Tibial nerve (tissue), 4 donors: ENCODE measurements at regions not wholly inside any gene's neighbourhood (a gene's known extent, or its start where the extent isn't known, plus 50 kb on each side); places are given as distances from the start of the nearest gene placed in this dataset.

ENCODE experiments used
- DNase-seq, 2 donors: peaks; one replicate each; pipeline ENCODE4 v3.0.0-alpha.2; 2019; ENCODE audit warnings: low spot score in 2 of 2
- H3K27ac ChIP-seq, 4 donors: fragments of 200-600 bp; sonication (generic) in 3 of 4; one replicate each; pipeline ENCODE4 v1.5.1; 2017 to 2019; ENCODE audit warnings: mild to moderate bottlenecking in 1 of 4
- H3K27me3 ChIP-seq, 2 donors: fragments of 200-600 bp; sonication (generic) in 1 of 2; one replicate each; pipeline versions ENCODE4 v1.5.1 to v1.6.0; 2017 to 2019
- H3K36me3 ChIP-seq, 3 donors: fragments of 200-600 bp; sonication (generic); one replicate each; pipeline ENCODE4 v1.5.1; 2018 to 2019
- H3K4me1 ChIP-seq, 4 donors: fragments of 200-600 bp; sonication (generic) in 3 of 4; one replicate each; pipeline ENCODE4 v1.5.1; 2017 to 2019
- H3K4me3 ChIP-seq, 4 donors: fragments of 200-600 bp; sonication (generic) in 3 of 4; one replicate each; pipeline ENCODE4 v1.5.1; 2017 to 2019; ENCODE audit warnings: mild to moderate bottlenecking in 1 of 4, moderate library complexity in 1 of 4
- H3K9me3 ChIP-seq, 4 donors: fragments of 200-600 bp; sonication (generic) in 3 of 4; one replicate each; pipeline ENCODE4 v1.5.1; 2017 to 2019
- EP300 ChIP-seq, 2 donors: sonication (generic); formaldehyde crosslinking; IDR thresholded peaks; one replicate each; pipeline ENCODE4 v1.6.1; 2017; ENCODE audit warnings: antibody characterized with exemption in 2 of 2, mild to moderate bottlenecking in 1 of 2
- POLR2A ChIP-seq, 2 donors: fragments of 450-650 bp; IDR thresholded peaks; one replicate each; pipeline ENCODE4 v1.6.1; 2017; ENCODE audit warnings: antibody characterized with exemption in 2 of 2, mild to moderate bottlenecking in 2 of 2, moderate library complexity in 2 of 2
- WGBS, 2 donors: methylation state at CpG; one replicate each; pipeline ENCODE4 v1.1.5; 2018; 5-methylcytosine and 5-hydroxymethylcytosine counted together
- TF ChIP-seq, protein P1 (sequence below), 5 experiments: fragments of 200-600 bp in 3 of 5; fragments of 450-650 bp in 2 of 5; sonication (generic) in 3 of 5; IDR thresholded peaks; one replicate each; pipeline ENCODE4 v1.5.1; 2016 to 2019; ENCODE audit warnings: antibody characterized with exemption in 5 of 5, mild to moderate bottlenecking in 3 of 5, moderate library complexity in 2 of 5

- Histone ChIP-seq H3K36me3 (no peaks in the 10 kb centered on the region), H3K27me3 (no peaks in the 10 kb centered on the region), H3K4me1 (no peaks in the 10 kb centered on the region), H3K27ac (no peak overlapping the region), H3K9me3 (no peaks in the 10 kb centered on the region), H3K4me3 (no peak overlapping the region)
- no peak for DNase-seq
- 72 to 81% methylated on average over 2 of the region's 2 CpGs for WGBS, 2 donors
- TF ChIP-seq POLR2A (IDR thresholded peaks at IDR 0.05) = no peak
- no peak for TF ChIP-seq EP300 (IDR thresholded peaks at IDR 0.05)
- TF ChIP-seq, protein P1, sequence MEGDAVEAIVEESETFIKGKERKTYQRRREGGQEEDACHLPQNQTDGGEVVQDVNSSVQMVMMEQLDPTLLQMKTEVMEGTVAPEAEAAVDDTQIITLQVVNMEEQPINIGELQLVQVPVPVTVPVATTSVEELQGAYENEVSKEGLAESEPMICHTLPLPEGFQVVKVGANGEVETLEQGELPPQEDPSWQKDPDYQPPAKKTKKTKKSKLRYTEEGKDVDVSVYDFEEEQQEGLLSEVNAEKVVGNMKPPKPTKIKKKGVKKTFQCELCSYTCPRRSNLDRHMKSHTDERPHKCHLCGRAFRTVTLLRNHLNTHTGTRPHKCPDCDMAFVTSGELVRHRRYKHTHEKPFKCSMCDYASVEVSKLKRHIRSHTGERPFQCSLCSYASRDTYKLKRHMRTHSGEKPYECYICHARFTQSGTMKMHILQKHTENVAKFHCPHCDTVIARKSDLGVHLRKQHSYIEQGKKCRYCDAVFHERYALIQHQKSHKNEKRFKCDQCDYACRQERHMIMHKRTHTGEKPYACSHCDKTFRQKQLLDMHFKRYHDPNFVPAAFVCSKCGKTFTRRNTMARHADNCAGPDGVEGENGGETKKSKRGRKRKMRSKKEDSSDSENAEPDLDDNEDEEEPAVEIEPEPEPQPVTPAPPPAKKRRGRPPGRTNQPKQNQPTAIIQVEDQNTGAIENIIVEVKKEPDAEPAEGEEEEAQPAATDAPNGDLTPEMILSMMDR (IDR thresholded peaks at IDR 0.05) = no peak
Measured at GRCh38 chr16:60274431-60275019, 1540.4 kb upstream of the GOT2 start.

- no peaks in the 10 kb centered on the region for H3K36me3 ChIP-seq
- no peak for DNase-seq
- H3K27me3 ChIP-seq = no peaks in the 10 kb centered on the region
- TF ChIP-seq POLR2A (IDR thresholded peaks at IDR 0.05) (no peak), EP300 (IDR thresholded peaks at IDR 0.05) (no peak)
- TF ChIP-seq, protein P1 (IDR thresholded peaks at IDR 0.05) = no peak
- H3K27ac ChIP-seq = no peak overlapping the region
- no peaks in the 10 kb centered on the region for H3K9me3 ChIP-seq
- H3K4me3 ChIP-seq = no peak overlapping the region
- H3K4me1 ChIP-seq = no peaks in the 10 kb centered on the region
Measured at GRCh38 chr16:60271781-60272180, 1537.7 kb upstream of the GOT2 start.

- Histone ChIP-seq H3K27ac (no peak overlapping the region), H3K36me3 (no peaks in the 10 kb centered on the region), H3K4me1 (no peaks in the 10 kb centered on the region), H3K9me3 (no peaks in the 10 kb centered on the region), H3K4me3 (no peak overlapping the region), H3K27me3 (no peaks in the 10 kb centered on the region)
- WGBS, 2 donors = 46 to 49% methylated on average over 3 of the region's 3 CpGs
- TF ChIP-seq POLR2A (IDR thresholded peaks at IDR 0.05) (no peak), EP300 (IDR thresholded peaks at IDR 0.05) (no peak)
- TF ChIP-seq, protein P1 (IDR thresholded peaks at IDR 0.05) = no peak
- no peak for DNase-seq
Measured at GRCh38 chr16:60271025-60271771, 1537.1 kb upstream of the GOT2 start.

DNA sequence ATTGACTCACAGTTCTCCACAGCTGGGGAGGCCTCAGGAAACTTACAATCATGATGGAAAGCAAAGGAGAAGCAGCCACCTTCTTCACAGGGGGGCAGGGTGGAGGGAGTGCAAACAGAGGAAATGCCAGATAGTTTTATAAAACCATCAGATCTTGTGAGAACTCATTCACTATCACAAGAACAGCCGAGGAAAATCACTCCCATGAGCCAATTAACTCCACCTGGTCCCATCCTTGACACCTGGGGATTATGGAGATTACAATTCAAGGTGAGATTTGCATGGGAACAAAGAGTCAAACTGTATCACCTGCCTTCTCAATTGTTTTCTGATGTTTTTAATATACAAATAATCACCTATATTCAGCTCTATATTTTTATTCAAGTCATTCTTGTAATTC, 1527.3 kb upstream of the GOT2 start:
- TF ChIP-seq, protein P1 (IDR thresholded peaks at IDR 0.05) = no peak
- TF ChIP-seq EP300 (IDR thresholded peaks at IDR 0.05) (no peak), POLR2A (IDR thresholded peaks at IDR 0.05) (no peak)
- Histone ChIP-seq H3K4me3 (no peak overlapping the region), H3K36me3 (no peaks in the 10 kb centered on the region), H3K9me3 (no peaks in the 10 kb centered on the region), H3K27me3 (no peaks in the 10 kb centered on the region), H3K27ac (no peak overlapping the region), H3K4me1 (no peaks in the 10 kb centered on the region)
- DNase-seq = no peak
- 46 to 57% methylated on average over 1 of the region's 1 CpG for WGBS, 2 donors

DNA sequence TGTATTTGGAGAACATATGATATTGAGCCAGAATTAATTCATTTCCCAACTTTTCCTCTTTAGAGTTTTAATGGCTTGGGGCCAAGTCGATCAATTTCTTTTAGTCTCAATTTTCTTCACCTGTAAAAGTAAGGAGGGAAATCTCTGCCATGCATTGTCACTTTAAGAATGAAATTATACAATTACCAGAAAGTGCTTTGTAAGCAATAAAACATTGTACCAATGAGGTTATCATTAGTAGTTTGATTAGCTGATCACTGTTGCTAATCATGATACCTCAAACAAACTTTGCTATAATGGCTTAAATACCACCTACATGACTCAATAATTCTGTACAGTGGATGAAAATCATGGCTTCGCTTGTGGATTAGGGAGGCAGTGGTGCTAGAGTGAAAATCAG, 1525.8 kb upstream of the GOT2 start:
- DNase-seq = no peak
- Histone ChIP-seq H3K4me1 (no peaks in the 10 kb centered on the region), H3K36me3 (no peaks in the 10 kb centered on the region), H3K9me3 (no peaks in the 10 kb centered on the region), H3K27me3 (no peaks in the 10 kb centered on the region), H3K4me3 (no peak overlapping the region), H3K27ac (no peak overlapping the region)
- no peak for TF ChIP-seq EP300 (IDR thresholded peaks at IDR 0.05)
- TF ChIP-seq, protein P1 (IDR thresholded peaks at IDR 0.05) = no peak
- TF ChIP-seq POLR2A (IDR thresholded peaks at IDR 0.05) = no peak
- whole genome bisulfite sequencing, 2 donors = 90 to 96% methylated on average over 2 of the region's 2 CpGs
